CD14-positive monocyte (primary cell): ENCODE measurements at regions not wholly inside any gene's neighbourhood (a gene's known extent, or its start where the extent isn't known, plus 50 kb on each side); places are given as distances from the start of the nearest gene placed in this dataset.

Experiments used
- DNase-seq, 3 donors: peaks; one replicate each; pipeline ENCODE4 v3.0.0-alpha.2; 2011 to 2022
- H2AFZ ChIP-seq: 2 replicates; pipeline ENCODE4 v1.6.0; 2012; ENCODE audit warnings: mild to moderate bottlenecking, low read depth, low read length, inconsistent platforms; ENCODE audit not compliant: insufficient read depth, poor library complexity, severe bottlenecking
- H3K27ac ChIP-seq, 2 donors: 1 replicate in 1 of 2; 2 replicates in 1 of 2; pipeline ENCODE4 v1.5.1; 2012 to 2013; ENCODE audit warnings: low read length in 2 of 2, control low read depth in 1 of 2, inconsistent platforms in 1 of 2, low read depth in 1 of 2, mild to moderate bottlenecking in 1 of 2
- H3K27me3 ChIP-seq, 2 donors: one replicate each; pipeline versions ENCODE4 v1.6.0 to v1.6.1; 2011 to 2013; ENCODE audit warnings: low read length in 2 of 2; ENCODE audit not compliant: control insufficient read depth in 2 of 2, insufficient read depth in 2 of 2
- H3K36me3 ChIP-seq, 2 donors: replicated peaks in 1 of 2; 1 replicate in 1 of 2; 2 replicates in 1 of 2; pipeline versions ENCODE4 v1.5.1 to v1.6.1; 2012 to 2013; ENCODE audit warnings: low read length in 2 of 2, control low read depth in 1 of 2, inconsistent platforms in 1 of 2, mild to moderate bottlenecking in 1 of 2; ENCODE audit not compliant: insufficient read depth in 2 of 2, control insufficient read depth in 1 of 2
- H3K4me1 ChIP-seq, 2 donors: 1 replicate in 1 of 2; 2 replicates in 1 of 2; pipeline versions ENCODE4 v1.5.1 to v1.6.1; 2012 to 2013; ENCODE audit warnings: low read length in 2 of 2, control low read depth in 1 of 2, inconsistent platforms in 1 of 2, mild to moderate bottlenecking in 1 of 2, moderate library complexity in 1 of 2; ENCODE audit not compliant: insufficient read depth in 2 of 2, control insufficient read depth in 1 of 2
- H3K4me2 ChIP-seq: replicated peaks from 2 replicates; pipeline ENCODE3; 2012; ENCODE audit warnings: low read length, moderate library complexity, mild to moderate bottlenecking; ENCODE audit not compliant: poor library complexity, severe bottlenecking; ENCODE audit errors: extremely low read depth
- H3K4me3 ChIP-seq, 3 experiments: fragments of 200-600 bp in 1 of 3; sonication (generic) in 1 of 3; replicated peaks in 1 of 3; 1 replicate in 2 of 3; 2 replicates in 1 of 3; pipeline ENCODE4 v1.5.1; 2011 to 2013; ENCODE audit warnings: low read length in 3 of 3, mild to moderate bottlenecking in 3 of 3, control low read depth in 2 of 3, low read depth in 2 of 3, inconsistent platforms in 1 of 3, moderate library complexity in 1 of 3
- H3K79me2 ChIP-seq: 2 replicates; pipeline ENCODE4 v1.6.0; 2012; ENCODE audit warnings: mild to moderate bottlenecking, control low read depth, inconsistent platforms, low read length, moderate library complexity; ENCODE audit not compliant: insufficient read depth
- H3K9ac ChIP-seq: 2 replicates; pipeline ENCODE4 v1.6.0; 2017; ENCODE audit warnings: low read length, mild to moderate bottlenecking; ENCODE audit not compliant: insufficient read depth, poor library complexity, severe bottlenecking
- H3K9me3 ChIP-seq, 2 donors: replicated peaks in 1 of 2; 1 replicate in 1 of 2; 2 replicates in 1 of 2; pipeline versions ENCODE4 v1.5.1 to v1.6.1; 2012 to 2013; ENCODE audit warnings: low read length in 2 of 2, control low read depth in 1 of 2; ENCODE audit not compliant: control insufficient read depth in 1 of 2, insufficient read depth in 1 of 2
- H4K20me1 ChIP-seq: 2 replicates; pipeline ENCODE4 v1.6.0; 2012; ENCODE audit warnings: mild to moderate bottlenecking, low read length, control low read depth, moderate library complexity; ENCODE audit not compliant: insufficient read depth
- H3K27ac Mint-ChIP-seq, 7 donors: one replicate each; pipeline ENCODE4 v1.8.0; 2020; ENCODE audit warnings: mild to moderate bottlenecking in 7 of 7, mixed read lengths in 7 of 7, moderate library complexity in 6 of 7, inconsistent platforms in 2 of 7
- H3K27me3 Mint-ChIP-seq, 3 donors: one replicate each; pipeline ENCODE4 v1.8.0; 2021 to 2022; ENCODE audit warnings: low read depth in 3 of 3, mild to moderate bottlenecking in 3 of 3, mixed read lengths in 3 of 3, moderate library complexity in 3 of 3, inconsistent platforms in 1 of 3
- H3K36me3 Mint-ChIP-seq, 2 donors: one replicate each; pipeline ENCODE4 v1.8.0; 2020; ENCODE audit warnings: mixed read lengths in 2 of 2, inconsistent platforms in 1 of 2, mild to moderate bottlenecking in 1 of 2
- H3K4me1 Mint-ChIP-seq: one replicate; pipeline ENCODE4 v1.8.0; 2020; ENCODE audit warnings: mild to moderate bottlenecking, mixed read lengths
- H3K4me3 Mint-ChIP-seq, 2 donors: one replicate each; pipeline ENCODE4 v1.8.0; 2020; ENCODE audit warnings: mild to moderate bottlenecking in 2 of 2, mixed read lengths in 2 of 2, moderate library complexity in 1 of 2
- H3K9me3 Mint-ChIP-seq, 7 donors: one replicate each; pipeline ENCODE4 v1.8.0; 2020 to 2022; ENCODE audit warnings: mixed read lengths in 7 of 7, mild to moderate bottlenecking in 6 of 7, moderate library complexity in 6 of 7, inconsistent platforms in 2 of 7
- WGBS: methylation state at CpG from one replicate; pipeline ENCODE4 v1.1.5; 2013; ENCODE audit warnings: missing lambda C conversion rate; ENCODE audit not compliant: insufficient coverage; 5-methylcytosine and 5-hydroxymethylcytosine counted together
- intact Hi-C, 2 donors: fragments of 100-400 bp; cut with micrococcal nuclease; formaldehyde crosslinking; loops; one replicate each; pipeline versions ENCODE4 v1.15.0 to v1.15.1; 2023
- TF ChIP-seq, protein P1 (sequence below): fragments of 200-600 bp; IDR thresholded peaks from one replicate; pipeline ENCODE4 v1.8.0; 2022; ENCODE audit warnings: antibody characterized with exemption, mild to moderate bottlenecking

- no peak for DNase-seq
- peak overlapping the region; percentile 50 for H2AFZ ChIP-seq
- H3K27me3 ChIP-seq, result peaks cover 90 to 96% of the 10 kb centered on the region in 2 donors
- TF ChIP-seq, protein P1, sequence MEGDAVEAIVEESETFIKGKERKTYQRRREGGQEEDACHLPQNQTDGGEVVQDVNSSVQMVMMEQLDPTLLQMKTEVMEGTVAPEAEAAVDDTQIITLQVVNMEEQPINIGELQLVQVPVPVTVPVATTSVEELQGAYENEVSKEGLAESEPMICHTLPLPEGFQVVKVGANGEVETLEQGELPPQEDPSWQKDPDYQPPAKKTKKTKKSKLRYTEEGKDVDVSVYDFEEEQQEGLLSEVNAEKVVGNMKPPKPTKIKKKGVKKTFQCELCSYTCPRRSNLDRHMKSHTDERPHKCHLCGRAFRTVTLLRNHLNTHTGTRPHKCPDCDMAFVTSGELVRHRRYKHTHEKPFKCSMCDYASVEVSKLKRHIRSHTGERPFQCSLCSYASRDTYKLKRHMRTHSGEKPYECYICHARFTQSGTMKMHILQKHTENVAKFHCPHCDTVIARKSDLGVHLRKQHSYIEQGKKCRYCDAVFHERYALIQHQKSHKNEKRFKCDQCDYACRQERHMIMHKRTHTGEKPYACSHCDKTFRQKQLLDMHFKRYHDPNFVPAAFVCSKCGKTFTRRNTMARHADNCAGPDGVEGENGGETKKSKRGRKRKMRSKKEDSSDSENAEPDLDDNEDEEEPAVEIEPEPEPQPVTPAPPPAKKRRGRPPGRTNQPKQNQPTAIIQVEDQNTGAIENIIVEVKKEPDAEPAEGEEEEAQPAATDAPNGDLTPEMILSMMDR, result no peak
- H3K27ac Mint-ChIP-seq, result no peak overlapping the region
- H3K27ac ChIP-seq, result no peak overlapping the region
- H3K4me3 ChIP-seq, result peak overlapping the region in 1 of 3 experiments; percentile 73
- H3K27me3 Mint-ChIP-seq, result peaks cover 83 to 94% (median 91%) of the 10 kb centered on the region in 3 donors
- peak overlapping the region; percentile 82 for H3K4me2 ChIP-seq
- intact Hi-C loops, result no loop called here
- H3K79me2 ChIP-seq, result no peaks in the 10 kb centered on the region
- H3K36me3 Mint-ChIP-seq, result peaks cover 14 to 22% of the 10 kb centered on the region in 2 donors
- no peaks in the 10 kb centered on the region for H3K36me3 ChIP-seq
- H3K4me1 Mint-ChIP-seq, result peaks cover 43% of the 10 kb centered on the region
- peaks cover 48 to 52% of the 10 kb centered on the region in 2 donors for H3K4me1 ChIP-seq
- peak overlapping the region; percentile 53 to 93 for H3K4me3 Mint-ChIP-seq
- 2% methylated on average over 91 of the region's 93 CpGs for WGBS
- peaks cover 0 to 33% (median 30%) of the 10 kb centered on the region in 7 donors for H3K9me3 Mint-ChIP-seq
- H4K20me1 ChIP-seq, result no peaks in the 10 kb centered on the region
- peaks cover 0 to 52% of the 10 kb centered on the region in 2 donors for H3K9me3 ChIP-seq
- H3K9ac ChIP-seq, result no peak overlapping the region
These were observed 242.6 kb upstream of the TOPAZ1 start for GRCh38 chr3:43998836-43999727.

GRCh38 chr3:43999728-44000319 lies 241.9 kb upstream of the TOPAZ1 start:
- TF ChIP-seq, protein P1, result no peak
- Mint-ChIP-seq H3K36me3 (peaks cover 14 to 18% of the 10 kb centered on the region in 2 donors), H3K27me3 (peaks cover 82 to 93% (median 88%) of the 10 kb centered on the region in 3 donors), H3K4me1 (peaks cover 38% of the 10 kb centered on the region), H3K27ac (no peak overlapping the region), H3K4me3 (peak overlapping the region; percentile 53 to 84), H3K9me3 (peaks cover 0 to 29% (median 26%) of the 10 kb centered on the region in 7 donors)
- Histone ChIP-seq H3K79me2 (no peaks in the 10 kb centered on the region), H3K4me3 (no peak overlapping the region), H3K4me2 (peak overlapping the region; percentile 82), H3K27ac (no peak overlapping the region), H3K9me3 (peaks cover 0 to 45% of the 10 kb centered on the region in 2 donors), H3K27me3 (peaks cover 86 to 96% of the 10 kb centered on the region in 2 donors), H2AFZ (no peak overlapping the region), H3K9ac (no peak overlapping the region), H3K36me3 (no peaks in the 10 kb centered on the region), H4K20me1 (no peaks in the 10 kb centered on the region), H3K4me1 (peaks cover 45 to 48% of the 10 kb centered on the region in 2 donors)
- no peak for DNase-seq
- intact Hi-C loops, result no loop called here
- WGBS, result 66% methylated on average over 6 of the region's 7 CpGs
